Hepatocyte (in vitro differentiated cells): ENCODE measurements at regions not wholly inside any gene's neighbourhood (a gene's known extent, or its start where the extent isn't known, plus 50 kb on each side); places are given as distances from the start of the nearest gene placed in this dataset.

Experiments
- DNase-seq: peaks from one replicate; pipeline ENCODE4 v3.0.0-alpha.2; 2016; ENCODE audit warnings: low spot score
- H2AFZ ChIP-seq: fragments of 200-600 bp; sonication (generic); 2 replicates; pipeline ENCODE4 v1.6.0; 2016; ENCODE audit warnings: antibody characterized with exemption, mild to moderate bottlenecking
- H3K27ac ChIP-seq: fragments of 200-600 bp; sonication (generic); 2 replicates; pipeline ENCODE4 v1.5.1; 2016; ENCODE audit warnings: mild to moderate bottlenecking
- H3K27me3 ChIP-seq: fragments of 200-600 bp; sonication (generic); 2 replicates; pipeline ENCODE4 v1.6.1; 2016
- H3K36me3 ChIP-seq: fragments of 200-600 bp; sonication (generic); replicated peaks from 2 replicates; pipeline ENCODE4 v1.5.1; 2016; ENCODE audit warnings: low read depth; ENCODE audit not compliant: insufficient read depth
- H3K4me1 ChIP-seq: fragments of 200-600 bp; sonication (generic); 2 replicates; pipeline ENCODE4 v1.5.1; 2016; ENCODE audit warnings: mild to moderate bottlenecking, moderate library complexity; ENCODE audit not compliant: insufficient read depth
- H3K4me2 ChIP-seq: fragments of 200-600 bp; sonication (generic); 2 replicates; pipeline ENCODE4 v1.6.0; 2016
- H3K4me3 ChIP-seq: fragments of 200-600 bp; sonication (generic); 2 replicates; pipeline ENCODE4 v1.5.1; 2016; ENCODE audit warnings: mild to moderate bottlenecking
- H3K79me2 ChIP-seq: fragments of 200-600 bp; sonication (generic); 2 replicates; pipeline ENCODE4 v1.6.0; 2017; ENCODE audit warnings: mild to moderate bottlenecking
- H3K9me2 ChIP-seq: fragments of 200-600 bp; sonication (generic); replicated peaks from 2 replicates; pipeline ENCODE4 v1.6.0; 2017; ENCODE audit warnings: mild to moderate bottlenecking; ENCODE audit not compliant: insufficient read depth
- H3K9me3 ChIP-seq: fragments of 200-600 bp; sonication (generic); 2 replicates; pipeline ENCODE4 v1.5.1; 2016; ENCODE audit warnings: low read depth, mild to moderate bottlenecking
- H4K20me1 ChIP-seq: fragments of 200-600 bp; sonication (generic); 2 replicates; pipeline ENCODE4 v1.6.0; 2016; ENCODE audit warnings: mild to moderate bottlenecking; ENCODE audit not compliant: insufficient read depth, poor library complexity, severe bottlenecking
- CTCF ChIP-seq: fragments of 200-600 bp; sonication (generic); IDR thresholded peaks from 2 replicates; pipeline ENCODE4 v1.5.1; 2016; ENCODE audit warnings: antibody characterized with exemption, mild to moderate bottlenecking; ENCODE audit not compliant: poor library complexity
- EZH2 ChIP-seq: fragments of 200-600 bp; sonication (generic); IDR thresholded peaks from 2 replicates; pipeline ENCODE4 v1.6.1; 2016; ENCODE audit warnings: antibody characterized with exemption, mild to moderate bottlenecking, borderline replicate concordance
- EZH2phosphoT487 ChIP-seq: fragments of 200-600 bp; sonication (generic); IDR thresholded peaks from one replicate; pipeline ENCODE4 v1.6.1; 2018; ENCODE audit warnings: antibody characterized with exemption, mild to moderate bottlenecking, low read depth, moderate library complexity; ENCODE audit not compliant: unreplicated experiment, severe bottlenecking
- WGBS: methylation state at CpG from one replicate; pipeline ENCODE4 v1.1.6; 2016; ENCODE audit warnings: low lambda C conversion rate; ENCODE audit errors: missing lambda C conversion rate; 5-methylcytosine and 5-hydroxymethylcytosine counted together

GRCh38 chr5:125798307-125798706 lies 624.9 kb upstream of the GRAMD2B start:
- H3K9me2 ChIP-seq: no peaks in the 10 kb centered on the region
- no peaks in the 10 kb centered on the region for H4K20me1 ChIP-seq
- TF ChIP-seq CTCF (no peak), EZH2 (no peak), EZH2phosphoT487 (no peak)
- H3K36me3 ChIP-seq: no peaks in the 10 kb centered on the region
- H3K4me2 ChIP-seq: no peak overlapping the region
- H3K9me3 ChIP-seq: no peaks in the 10 kb centered on the region
- no peak overlapping the region for H3K27ac ChIP-seq
- peak; percentile 59 for DNase-seq
- H3K79me2 ChIP-seq: no peaks in the 10 kb centered on the region
- no peaks in the 10 kb centered on the region for H3K27me3 ChIP-seq
- H3K4me1 ChIP-seq: no peaks in the 10 kb centered on the region
- no peak overlapping the region for H2AFZ ChIP-seq
- H3K4me3 ChIP-seq: no peak overlapping the region

- H3K27me3 ChIP-seq: no peaks in the 10 kb centered on the region
Measured at GRCh38 chr5:125812651-125813050, 610.6 kb upstream of the GRAMD2B start.

GRCh38 chr5:125813221-125813974 lies 609.8 kb upstream of the GRAMD2B start:
- H3K9me3 ChIP-seq: no peaks in the 10 kb centered on the region
- 63% methylated on average over 6 of the region's 6 CpGs for WGBS

More at GRCh38 chr5:125812651-125813050, 610.6 kb upstream of the GRAMD2B start:
- TF ChIP-seq CTCF: no peak
- TF ChIP-seq EZH2: no peak
- no peak for TF ChIP-seq EZH2phosphoT487
- Histone ChIP-seq H3K4me2 (no peak overlapping the region), H2AFZ (no peak overlapping the region), H3K9me3 (no peaks in the 10 kb centered on the region), H3K79me2 (no peaks in the 10 kb centered on the region), H3K27ac (no peak overlapping the region), H4K20me1 (no peaks in the 10 kb centered on the region), H3K36me3 (no peaks in the 10 kb centered on the region), H3K4me1 (no peaks in the 10 kb centered on the region), H3K4me3 (no peak overlapping the region), H3K9me2 (no peaks in the 10 kb centered on the region)
- DNase-seq: no peak

More at GRCh38 chr5:125813221-125813974, 609.8 kb upstream of the GRAMD2B start:
- Histone ChIP-seq H3K4me3 (no peak overlapping the region), H3K4me2 (no peak overlapping the region), H2AFZ (no peak overlapping the region), H3K4me1 (no peaks in the 10 kb centered on the region), H3K36me3 (no peaks in the 10 kb centered on the region), H3K79me2 (no peaks in the 10 kb centered on the region), H3K9me2 (no peaks in the 10 kb centered on the region), H3K27me3 (no peaks in the 10 kb centered on the region), H3K27ac (no peak overlapping the region), H4K20me1 (no peaks in the 10 kb centered on the region)
- DNase-seq: no peak
- TF ChIP-seq EZH2phosphoT487 (no peak), EZH2 (no peak), CTCF (no peak)
